Brain pericyte (primary cell): ENCODE measurements at regions not wholly inside any gene's neighbourhood (a gene's known extent, or its start where the extent isn't known, plus 50 kb on each side); places are given as distances from the start of the nearest gene placed in this dataset.
"Not testable (repeated sequence)": the region's sequence is repeated elsewhere in the genome, so short reads cannot be mapped to it uniquely, and the experiment has no call there.

Experiments
- DNase-seq: peaks from one replicate; pipeline ENCODE4 v3.0.0-alpha.2; 2012; ENCODE audit warnings: low read depth, low spot score

GRCh38 chr2:118791483-118791882 lies 56.0 kb downstream of the EN1 start:
- DNase-seq: no peak

DNA sequence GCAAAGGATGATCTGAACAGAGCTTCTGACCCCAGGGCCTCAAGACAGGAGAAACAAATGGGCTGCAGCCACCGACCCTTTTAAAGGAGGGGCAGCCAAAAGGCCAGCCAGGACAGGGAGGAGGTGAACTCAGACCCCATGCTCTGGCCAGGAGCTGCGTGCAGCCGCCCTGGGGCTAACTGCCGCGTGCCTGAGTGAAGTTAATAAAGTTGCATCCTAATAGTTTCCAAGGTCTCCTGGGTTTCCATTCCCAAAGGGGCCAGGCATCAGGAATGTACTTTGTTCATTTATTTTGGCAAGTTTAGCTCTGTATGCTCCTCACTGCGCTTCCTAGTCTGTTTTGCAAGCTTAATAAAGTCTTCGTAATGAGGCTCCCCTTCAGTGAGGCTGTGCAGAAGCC lies 60.7 kb downstream of the EN1 start:
- DNase-seq: no peak

- no peak for DNase-seq
Observed at GRCh38 chr2:118784860-118785259, 62.6 kb downstream of the EN1 start.

- DNase-seq: no peak
Observed at GRCh38 chr2:118779362-118779761, 68.1 kb downstream of the EN1 start.

- DNase-seq: no peak
Observed at GRCh38 chr2:118774458-118775133, 72.9 kb downstream of the EN1 start.

DNA sequence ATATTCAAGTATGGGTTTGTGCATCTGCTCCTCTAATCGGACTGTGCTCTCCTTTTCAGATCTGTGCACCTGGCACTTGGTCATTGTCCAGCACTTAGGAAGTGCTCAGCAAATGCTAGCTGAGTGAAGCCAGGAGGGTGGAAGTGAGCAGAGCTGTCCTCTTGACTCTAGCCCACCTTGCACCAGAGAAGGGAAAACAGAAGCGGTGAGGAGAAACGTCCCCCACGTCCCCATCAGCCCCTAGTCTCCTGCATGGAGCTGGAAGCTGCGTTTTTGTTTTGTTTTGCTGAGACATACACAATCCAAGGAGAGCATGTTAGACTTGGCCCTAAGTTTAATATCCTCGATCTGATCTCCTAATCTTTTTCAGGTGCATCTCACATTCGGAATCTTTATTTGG lies 73.6 kb downstream of the EN1 start:
- DNase-seq: no peak

- no peak for DNase-seq
Observed at GRCh38 chr2:118772487-118773200, 74.8 kb downstream of the EN1 start.

DNA sequence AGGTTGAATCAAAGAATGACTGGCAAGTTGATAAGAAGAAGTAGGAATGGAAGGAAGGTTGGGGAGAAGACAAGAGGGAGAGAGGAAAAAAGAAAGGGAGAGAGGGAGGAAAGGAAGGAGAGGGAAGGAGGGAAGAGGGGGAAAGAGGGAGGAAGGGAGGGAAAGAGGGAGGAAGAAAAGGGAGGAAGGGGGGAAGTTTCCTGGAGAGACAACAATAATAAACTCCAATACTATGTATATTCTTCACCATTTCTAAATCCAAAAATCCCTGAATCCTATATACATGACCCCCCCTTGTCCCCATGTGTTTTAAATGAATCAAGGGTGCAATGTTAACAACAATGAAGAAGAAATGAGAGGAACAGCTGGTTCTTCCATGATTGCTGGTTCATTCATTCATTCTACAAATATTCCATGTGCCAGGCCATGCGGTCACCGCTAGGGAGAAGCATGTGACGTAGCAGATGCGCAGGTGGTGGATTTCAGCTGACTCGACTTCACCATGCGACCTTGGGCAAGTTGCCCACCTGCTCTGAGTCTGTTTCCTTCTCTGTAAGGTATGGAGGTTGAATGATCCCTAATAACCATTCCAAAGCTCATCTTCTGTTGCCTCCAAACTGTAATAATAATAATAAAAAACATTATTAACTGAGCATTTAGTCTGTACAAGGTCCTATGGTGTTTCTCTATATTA lies 77.6 kb downstream of the EN1 start:
- DNase-seq: no peak

- DNase-seq: no peak
Observed at GRCh38 chr2:118766871-118767270, 80.6 kb downstream of the EN1 start.

GRCh38 chr2:118764855-118765254 lies 82.6 kb downstream of the EN1 start:
- no peak for DNase-seq

- no peak for DNase-seq
Observed at GRCh38 chr2:118763797-118764196, 83.7 kb downstream of the EN1 start.

- no peak for DNase-seq
Observed at GRCh38 chr2:118762290-118762689, 85.2 kb downstream of the EN1 start.

- DNase-seq: no peak
Observed at GRCh38 chr2:118761771-118762170, 85.7 kb downstream of the EN1 start.

DNA sequence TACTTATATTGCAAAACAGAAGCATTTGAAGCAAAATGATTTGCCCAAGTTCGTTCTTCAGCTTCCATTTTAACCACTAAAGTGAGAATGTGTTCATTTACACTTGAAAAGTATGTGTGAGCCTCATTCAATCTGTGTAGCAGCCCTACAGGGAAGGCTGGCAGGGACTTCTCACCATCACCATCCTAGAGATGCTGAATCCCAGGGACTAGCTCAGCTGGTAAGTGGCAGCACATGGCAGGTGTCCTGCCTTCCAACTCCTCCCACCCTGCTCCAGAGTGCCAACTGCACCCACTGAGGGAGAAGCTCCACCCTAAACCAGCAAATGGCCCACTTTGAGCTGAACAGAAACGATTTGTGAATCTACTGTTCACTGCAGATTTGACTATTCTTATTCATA lies 91.5 kb downstream of the EN1 start:
- DNase-seq: no peak

DNA sequence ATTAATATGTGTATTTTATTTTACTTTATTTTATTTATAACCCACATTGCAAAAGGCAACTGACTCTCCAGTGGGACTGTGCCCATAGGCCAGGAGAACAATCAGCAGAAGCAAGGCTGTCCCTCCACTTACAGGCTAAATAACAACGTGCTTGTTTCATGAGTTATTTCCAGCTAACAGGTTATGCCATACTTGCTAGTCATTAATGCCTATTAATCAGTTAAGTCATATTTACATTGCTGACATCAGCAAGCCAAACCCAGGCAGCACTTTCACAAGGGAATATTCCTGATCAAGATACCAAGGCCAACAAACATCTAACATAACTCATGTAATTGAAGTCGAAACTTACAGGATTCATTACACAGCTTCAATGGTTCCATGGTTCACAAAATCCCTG lies 92.1 kb downstream of the EN1 start:
- no peak for DNase-seq

- DNase-seq: no peak
Observed at GRCh38 chr2:118752762-118753429, 94.6 kb downstream of the EN1 start.

DNA sequence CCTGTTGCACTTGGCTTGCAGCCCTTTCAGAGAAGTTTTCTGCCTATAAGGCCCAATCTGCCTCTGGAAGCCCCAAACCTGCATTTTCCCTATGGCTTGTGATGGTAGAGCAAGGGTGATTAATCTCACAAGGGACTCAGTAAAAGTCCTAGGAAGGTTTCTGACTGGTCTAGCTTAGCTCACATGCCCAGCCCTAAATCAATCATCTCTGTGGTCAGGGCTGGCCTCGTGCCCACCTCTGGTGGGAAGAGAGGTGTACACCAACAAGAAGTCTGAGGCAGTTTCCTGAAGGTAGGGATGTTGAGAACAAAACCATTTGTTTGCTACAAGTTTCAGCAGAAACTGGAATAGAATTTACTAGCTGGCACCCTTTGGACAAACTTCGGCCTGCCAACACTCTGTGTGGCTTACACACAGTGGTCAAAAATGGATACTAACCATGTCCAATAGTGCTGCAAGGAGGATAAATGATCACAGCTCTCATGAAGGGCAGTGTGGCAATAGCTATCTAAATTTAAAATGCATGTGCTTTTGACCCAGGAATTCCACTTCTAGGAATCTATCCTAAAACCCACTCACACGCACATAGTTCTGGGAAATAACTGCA lies 96.4 kb downstream of the EN1 start:
- no peak for DNase-seq

DNA sequence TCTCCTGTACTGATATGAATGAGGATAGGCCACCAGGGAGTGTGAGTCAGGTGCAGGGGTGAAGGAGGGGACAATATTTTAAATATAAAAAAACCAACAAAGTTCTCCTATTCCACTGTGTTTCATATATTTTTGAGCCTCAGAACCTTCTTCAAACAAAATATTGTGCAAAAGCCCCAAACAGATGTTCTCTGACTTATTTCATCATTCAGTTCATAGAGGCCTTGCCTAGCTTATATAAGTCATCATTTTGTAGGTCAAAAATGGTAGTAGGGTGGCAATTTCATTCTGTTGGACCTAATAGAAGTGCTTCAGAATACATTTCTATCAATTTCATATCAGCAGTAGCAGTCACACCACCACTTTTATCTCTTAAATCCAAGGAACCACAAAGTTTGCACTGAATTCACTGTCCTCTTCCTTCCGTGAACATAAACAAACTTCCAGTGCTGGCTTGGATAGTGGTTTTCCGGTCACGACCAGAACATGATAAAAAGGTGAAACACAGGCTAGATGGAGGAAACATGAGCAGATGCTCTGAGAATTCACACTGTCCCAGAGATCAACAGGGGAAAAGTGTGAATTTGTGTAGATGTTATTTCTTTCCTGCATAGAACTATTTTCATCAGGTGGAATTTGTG lies 99.1 kb downstream of the EN1 start:
- no peak for DNase-seq

DNA sequence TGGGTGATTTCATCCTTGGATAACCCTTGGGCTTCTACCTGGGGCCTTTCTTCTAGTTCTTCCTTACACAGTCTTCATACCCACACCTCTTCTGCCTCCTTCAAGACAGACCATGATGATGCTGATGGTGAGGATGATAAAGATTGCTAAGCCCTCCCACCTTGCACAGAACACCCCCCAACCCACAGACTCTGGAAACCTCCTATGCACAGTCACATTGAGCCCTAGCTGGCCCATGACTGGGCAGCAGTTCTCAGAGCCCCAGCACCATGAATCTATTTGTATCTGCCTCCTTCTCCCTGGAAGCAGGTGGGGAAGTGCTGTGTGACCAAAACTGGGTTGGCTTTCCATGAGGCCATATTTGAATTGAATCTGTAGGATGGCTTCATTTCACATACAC lies 99.8 kb downstream of the EN1 start:
- no peak for DNase-seq

DNA sequence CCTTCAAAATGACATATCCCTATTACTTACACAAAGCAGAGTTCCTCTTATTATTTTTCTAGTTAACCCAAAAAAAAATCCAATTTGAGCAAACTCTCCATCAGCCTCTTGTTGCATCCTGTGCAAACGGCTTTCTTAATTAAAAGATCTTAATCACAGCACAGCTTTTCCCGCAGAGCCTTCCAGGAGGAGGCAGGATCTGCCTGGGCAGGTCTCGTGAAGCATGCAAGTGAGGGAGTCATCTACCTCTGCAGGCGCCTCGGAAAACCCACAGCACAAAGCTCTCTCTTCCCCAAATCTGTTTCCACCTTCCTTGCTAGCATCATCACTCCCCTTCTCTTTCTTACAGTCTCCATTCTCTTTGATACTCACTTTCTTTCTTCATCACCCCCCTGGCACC lies 100.4 kb downstream of the EN1 start:
- no peak for DNase-seq

GRCh38 chr2:118744682-118745181 lies 102.7 kb downstream of the EN1 start:
- not testable (repeated sequence) for DNase-seq
